ENCODE measurements at regions not wholly inside any gene's neighbourhood (a gene's known extent, or its start where the extent isn't known, plus 50 kb on each side); places are given as distances from the start of the nearest gene placed in this dataset.

GRCh38 chr4:24214796-24215195 lies 324.9 kb upstream of the PPARGC1A start:
- CTCF ChIA-PET = no interaction called here
- Mint-ChIP-seq H3K27ac (no peak overlapping the region), H3K36me3 (ENCODE audit: low read depth) (no peaks in the 10 kb centered on the region), H3K27me3 (no peaks in the 10 kb centered on the region), H3K4me1 (ENCODE audit: low read depth) (no peaks in the 10 kb centered on the region), H3K9me3 (no peaks in the 10 kb centered on the region), H3K4me3 (no peak overlapping the region)
- POLR2A ChIA-PET = no interaction called here
- no peak for TF ChIP-seq CTCF (IDR thresholded peaks at IDR 0.05)
- DNase-seq (no peak), ATAC-seq (no peak)
- intact Hi-C loops (cut with micrococcal nuclease) = no loop called here

DNA sequence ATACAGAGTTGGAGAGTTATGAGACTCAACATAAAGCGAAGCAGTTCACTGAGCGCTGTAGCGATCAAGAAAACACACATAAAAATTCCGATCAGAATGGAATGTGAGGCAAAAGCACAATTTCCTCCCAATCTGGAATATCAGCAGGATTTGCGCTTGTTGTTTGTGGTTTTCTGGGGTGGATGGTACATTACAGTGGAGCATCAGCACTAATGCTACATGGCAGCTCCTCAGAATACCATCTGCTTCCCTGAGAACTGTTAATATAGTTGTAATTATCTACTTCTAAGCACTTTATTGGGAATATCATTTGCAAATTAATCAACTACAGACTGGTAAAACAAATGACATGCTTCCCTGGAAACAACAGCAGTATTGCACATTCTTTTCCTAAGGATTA lies 324.1 kb upstream of the PPARGC1A start:
- Mint-ChIP-seq H3K36me3 (ENCODE audit: low read depth) (no peaks in the 10 kb centered on the region), H3K9me3 (no peaks in the 10 kb centered on the region), H3K4me3 (no peak overlapping the region), H3K27ac (no peak overlapping the region), H3K4me1 (ENCODE audit: low read depth) (no peaks in the 10 kb centered on the region), H3K27me3 (no peaks in the 10 kb centered on the region)
- ATAC-seq (no peak), DNase-seq (no peak)
- CTCF ChIA-PET = no interaction called here
- no peak for TF ChIP-seq CTCF (IDR thresholded peaks at IDR 0.05)
- POLR2A ChIA-PET = no interaction called here
- intact Hi-C loops (cut with micrococcal nuclease) = no loop called here

- no peaks in the 10 kb centered on the region for H3K4me1 Mint-ChIP-seq (ENCODE audit: low read depth)
- TF ChIP-seq CTCF (IDR thresholded peaks at IDR 0.05) = no peak
- H3K36me3 Mint-ChIP-seq (ENCODE audit: low read depth) = no peaks in the 10 kb centered on the region
- ChIA-PET POLR2A (no interaction called here), CTCF (no interaction called here)
- intact Hi-C loops (cut with micrococcal nuclease) = no loop called here
- H3K9me3 Mint-ChIP-seq = no peaks in the 10 kb centered on the region
- no peak for DNase-seq
- no peak overlapping the region for H3K27ac Mint-ChIP-seq
- no peak for ATAC-seq
- H3K27me3 Mint-ChIP-seq = no peaks in the 10 kb centered on the region
- H3K4me3 Mint-ChIP-seq = no peak overlapping the region
These were observed 322.8 kb upstream of the PPARGC1A start for GRCh38 chr4:24212642-24213041.

GRCh38 chr4:24211856-24212255 lies 322.0 kb upstream of the PPARGC1A start:
- no peak overlapping the region for H3K4me3 Mint-ChIP-seq
- CTCF ChIA-PET = no interaction called here

GRCh38 chr4:24210332-24210902 lies 320.6 kb upstream of the PPARGC1A start:
- no peaks in the 10 kb centered on the region for H3K4me1 Mint-ChIP-seq (ENCODE audit: low read depth)
- no peak for TF ChIP-seq CTCF (IDR thresholded peaks at IDR 0.05)
- no peaks in the 10 kb centered on the region for H3K9me3 Mint-ChIP-seq
- ATAC-seq (no peak), DNase-seq (no peak)
- no peak overlapping the region for H3K27ac Mint-ChIP-seq
- H3K4me3 Mint-ChIP-seq = no peak overlapping the region
- ChIA-PET POLR2A (no interaction called here), CTCF (no interaction called here)
- H3K27me3 Mint-ChIP-seq = no peaks in the 10 kb centered on the region
- intact Hi-C loops (cut with micrococcal nuclease) = no loop called here
- H3K36me3 Mint-ChIP-seq (ENCODE audit: low read depth) = no peaks in the 10 kb centered on the region

More at GRCh38 chr4:24211856-24212255, 322.0 kb upstream of the PPARGC1A start:
- H3K27ac Mint-ChIP-seq = no peak overlapping the region
- intact Hi-C loops (cut with micrococcal nuclease) = no loop called here
- POLR2A ChIA-PET = no interaction called here
- no peaks in the 10 kb centered on the region for H3K4me1 Mint-ChIP-seq (ENCODE audit: low read depth)
- no peak for TF ChIP-seq CTCF (IDR thresholded peaks at IDR 0.05)
- H3K27me3 Mint-ChIP-seq = no peaks in the 10 kb centered on the region
- no peaks in the 10 kb centered on the region for H3K9me3 Mint-ChIP-seq
- DNase-seq (no peak), ATAC-seq (no peak)
- no peaks in the 10 kb centered on the region for H3K36me3 Mint-ChIP-seq (ENCODE audit: low read depth)
